GM23338 (cell line): ENCODE measurements at regions not wholly inside any gene's neighbourhood (a gene's known extent, or its start where the extent isn't known, plus 50 kb on each side); places are given as distances from the start of the nearest gene placed in this dataset.

Experiments used
- ATAC-seq: fragments of 200-7000 bp; cut with Tn5 transposase; 3 replicates; pipeline ENCODE4 v1.9.1; 2020
- DNase-seq: peaks from one replicate; pipeline ENCODE4 v3.0.0-alpha.2; 2015; ENCODE audit warnings: low spot score
- H2AFZ ChIP-seq: fragments of 200-600 bp; sonication (generic); 2 replicates; pipeline ENCODE4 v1.8.0; 2016; ENCODE audit warnings: antibody characterized with exemption, mild to moderate bottlenecking, moderate library complexity
- H3F3A ChIP-seq: fragments of 200-600 bp; sonication (generic); replicated peaks from 2 replicates; pipeline ENCODE4 v1.8.0; 2017; ENCODE audit warnings: antibody characterized with exemption, mixed run types, low read depth
- H3K27ac ChIP-seq: fragments of 200-600 bp; sonication (generic); 2 replicates; pipeline ENCODE4 v1.6.1; 2016; ENCODE audit warnings: low read depth
- H3K27me3 ChIP-seq: fragments of 200-600 bp; sonication (generic); 2 replicates; pipeline ENCODE4 v1.8.0; 2016; ENCODE audit warnings: mild to moderate bottlenecking, mixed run types, moderate library complexity; ENCODE audit not compliant: insufficient read depth
- H3K36me3 ChIP-seq: fragments of 200-600 bp; sonication (generic); 2 replicates; pipeline ENCODE4 v1.8.0; 2016; ENCODE audit warnings: mild to moderate bottlenecking; ENCODE audit not compliant: insufficient read depth
- H3K4me1 ChIP-seq: fragments of 200-600 bp; sonication (generic); 2 replicates; pipeline ENCODE4 v1.8.0; 2016; ENCODE audit warnings: mild to moderate bottlenecking, moderate library complexity; ENCODE audit not compliant: insufficient read depth
- H3K4me2 ChIP-seq: fragments of 200-600 bp; sonication (generic); 2 replicates; pipeline ENCODE4 v1.7.1; 2017; ENCODE audit warnings: mixed run types
- H3K4me3 ChIP-seq: fragments of 200-600 bp; sonication (generic); 2 replicates; pipeline ENCODE4 v1.6.1; 2016; ENCODE audit warnings: mixed run types
- H3K79me2 ChIP-seq: fragments of 200-600 bp; sonication (generic); replicated peaks from 2 replicates; pipeline ENCODE4 v1.8.0; 2017; ENCODE audit warnings: mild to moderate bottlenecking; ENCODE audit not compliant: insufficient read depth
- H3K9me2 ChIP-seq: fragments of 200-600 bp; sonication (generic); 2 replicates; pipeline ENCODE4 v1.8.0; 2017; ENCODE audit not compliant: insufficient read depth
- H4K20me1 ChIP-seq: fragments of 200-600 bp; sonication (generic); replicated peaks from 2 replicates; pipeline ENCODE4 v1.8.0; 2017; ENCODE audit warnings: mild to moderate bottlenecking; ENCODE audit not compliant: insufficient read depth
- H3K27ac Mint-ChIP-seq: 2 replicates; pipeline ENCODE4 v1.8.0; 2020; ENCODE audit warnings: inconsistent platforms, mild to moderate bottlenecking, moderate library complexity, mixed read lengths
- H3K27me3 Mint-ChIP-seq: 3 replicates; pipeline ENCODE4 v1.8.0; 2022; ENCODE audit warnings: low read depth, mild to moderate bottlenecking, moderate library complexity, mixed read lengths, inconsistent platforms; ENCODE audit not compliant: insufficient read depth, poor library complexity
- H3K36me3 Mint-ChIP-seq: 3 replicates; pipeline ENCODE4 v1.8.0; 2021; ENCODE audit warnings: low read depth, mild to moderate bottlenecking, inconsistent platforms, moderate library complexity, mixed read lengths
- H3K4me1 Mint-ChIP-seq: 3 replicates; pipeline ENCODE4 v1.8.0; 2020; ENCODE audit warnings: mild to moderate bottlenecking, inconsistent platforms, mixed read lengths
- H3K4me3 Mint-ChIP-seq: 3 replicates; pipeline ENCODE4 v1.8.0; 2021; ENCODE audit warnings: moderate library complexity, mild to moderate bottlenecking, inconsistent platforms, mixed read lengths
- H3K9me3 Mint-ChIP-seq: 3 replicates; pipeline ENCODE4 v1.8.0; 2020; ENCODE audit warnings: moderate library complexity, mild to moderate bottlenecking, inconsistent platforms, mixed read lengths
- CREB1 ChIP-seq: fragments of 250-450 bp; sonication (Bioruptor Pico); IDR thresholded peaks from 2 replicates; pipeline ENCODE4 v1.5.0; 2020; ENCODE audit warnings: low read depth, mild to moderate bottlenecking, moderate library complexity
- CTCF ChIP-seq, 2 experiments: fragments of 200-600 bp in 1 of 2; sonication (generic) in 1 of 2; conservative IDR thresholded peaks; 2 replicates each; pipeline versions ENCODE4 v1.5.1 to v1.6.1; 2016 to 2017; ENCODE audit warnings: antibody characterized with exemption in 2 of 2, low read depth in 2 of 2, mild to moderate bottlenecking in 2 of 2, moderate library complexity in 1 of 2
- EZH2 ChIP-seq: fragments of 200-600 bp; sonication (generic); IDR thresholded peaks from one replicate; pipeline ENCODE4 v1.8.0; 2017; ENCODE audit warnings: antibody characterized with exemption, mild to moderate bottlenecking, low read depth; ENCODE audit not compliant: unreplicated experiment
- EZH2phosphoT487 ChIP-seq: fragments of 200-600 bp; sonication (generic); IDR thresholded peaks from one replicate; pipeline ENCODE4 v1.8.1; 2018; ENCODE audit warnings: antibody characterized with exemption; ENCODE audit not compliant: unreplicated experiment
- JUNB ChIP-seq: IDR thresholded peaks from one replicate; pipeline ENCODE4 v1.6.1; 2016; ENCODE audit warnings: antibody characterized with exemption; ENCODE audit not compliant: unreplicated experiment
- NANOG ChIP-seq: IDR thresholded peaks from 2 replicates; pipeline ENCODE4 v1.6.1; 2016; ENCODE audit warnings: antibody characterized with exemption, borderline replicate concordance
- STAT1 ChIP-seq: IDR thresholded peaks from one replicate; pipeline ENCODE4 v1.6.1; 2016; ENCODE audit warnings: antibody characterized with exemption; ENCODE audit not compliant: unreplicated experiment
- TF ChIP-seq, protein P1 (sequence below): fragments of 250-450 bp; sonication (Bioruptor Pico); IDR thresholded peaks from 2 replicates; pipeline ENCODE4 v1.5.0; 2020; ENCODE audit warnings: mild to moderate bottlenecking, moderate library complexity

DNA sequence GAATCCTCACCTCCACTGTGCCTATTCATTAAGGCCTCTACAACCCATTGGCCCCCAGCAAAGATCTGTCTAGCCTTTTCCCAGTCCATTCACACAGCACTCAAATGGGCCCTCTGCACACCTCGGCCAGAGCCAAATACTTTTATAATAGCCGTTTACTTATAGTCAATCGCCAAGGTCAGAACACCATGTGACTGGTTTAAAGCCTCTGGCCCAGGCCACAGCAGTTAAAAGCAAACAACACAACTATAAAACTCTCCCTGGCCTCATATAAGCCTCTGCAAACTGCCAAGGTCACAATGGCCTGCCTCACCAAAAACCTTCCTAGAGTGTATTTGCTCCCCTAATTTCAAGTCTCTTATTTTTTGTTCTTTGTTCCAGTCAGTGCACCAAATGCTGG is 562.6 kb downstream of the CAAP1 start:
- Histone ChIP-seq H3K9me2 (no peaks in the 10 kb centered on the region), H3K4me3 (no peak overlapping the region), H3K4me1 (0 out of 2 replicates have a peak, but pooled peaks cover 8% of the 10 kb centered on the region), H3F3A (no peaks in the 10 kb centered on the region), H3K36me3 (no peaks in the 10 kb centered on the region), H3K4me2 (no peak overlapping the region), H3K27ac (no peak overlapping the region), H4K20me1 (no peaks in the 10 kb centered on the region), H3K27me3 (no peaks in the 10 kb centered on the region), H2AFZ (no peak overlapping the region), H3K79me2 (no peaks in the 10 kb centered on the region)
- H3K4me1 Mint-ChIP-seq = peaks cover 13% of the 10 kb centered on the region; the same call in 2 of the 3 replicates
- DNase-seq (no peak), ATAC-seq (no peak)
- H3K27ac Mint-ChIP-seq = no peak overlapping the region
- TF ChIP-seq CTCF (conservative IDR thresholded peaks at IDR 0.05; ENCODE audit: low read depth in 2 of 2) = no peak
- no peak for TF ChIP-seq EZH2phosphoT487
- no peak for TF ChIP-seq CREB1
- TF ChIP-seq EZH2 = no peak
- TF ChIP-seq JUNB = no peak
- TF ChIP-seq STAT1 = no peak
- H3K9me3 Mint-ChIP-seq = no peaks in the 10 kb centered on the region
- no peak overlapping the region for H3K4me3 Mint-ChIP-seq
- no peaks in the 10 kb centered on the region for H3K27me3 Mint-ChIP-seq
- H3K36me3 Mint-ChIP-seq = no peaks in the 10 kb centered on the region

DNA sequence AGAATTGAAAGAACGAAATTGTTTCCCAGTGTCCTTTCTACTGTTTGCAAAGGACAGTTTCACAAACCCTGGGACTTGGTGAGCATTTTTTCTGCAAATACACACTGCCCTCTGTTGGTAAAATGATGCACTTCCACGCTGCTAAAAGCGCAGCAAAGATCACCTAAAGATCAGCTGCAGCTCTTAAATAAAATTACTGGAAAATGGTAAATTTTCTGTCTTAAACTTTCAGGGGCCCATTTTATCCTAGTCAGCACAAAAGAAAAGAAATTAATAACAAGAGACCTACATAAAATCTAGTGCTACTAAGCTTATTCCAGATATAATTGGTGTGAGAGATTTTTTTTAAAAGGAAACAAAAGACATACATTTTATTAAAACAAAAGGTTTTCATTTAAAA is 566.0 kb downstream of the CAAP1 start:
- Histone ChIP-seq H3K9me2 (no peaks in the 10 kb centered on the region), H2AFZ (no peak overlapping the region), H3K4me3 (no peak overlapping the region), H4K20me1 (no peaks in the 10 kb centered on the region), H3F3A (no peaks in the 10 kb centered on the region), H3K36me3 (no peaks in the 10 kb centered on the region), H3K27ac (no peak overlapping the region), H3K27me3 (no peaks in the 10 kb centered on the region), H3K79me2 (no peaks in the 10 kb centered on the region), H3K4me1 (no peaks in the 10 kb centered on the region), H3K4me2 (no peak overlapping the region)
- no peaks in the 10 kb centered on the region for H3K27me3 Mint-ChIP-seq
- DNase-seq (peak; percentile 78), ATAC-seq (peak; percentile 74)
- H3K27ac Mint-ChIP-seq = peak overlapping the region; percentile 76; the same call in 1 of the 2 replicates
- peaks cover 3% of the 10 kb centered on the region; the same call in 1 of the 3 replicates for H3K9me3 Mint-ChIP-seq
- no peaks in the 10 kb centered on the region for H3K36me3 Mint-ChIP-seq
- no peak for TF ChIP-seq CREB1
- no peak for TF ChIP-seq STAT1
- TF ChIP-seq NANOG = no peak
- no peak for TF ChIP-seq JUNB
- peak; percentile 84 to 93 for TF ChIP-seq CTCF (conservative IDR thresholded peaks at IDR 0.05; ENCODE audit: low read depth in 2 of 2)
- TF ChIP-seq, protein P1, sequence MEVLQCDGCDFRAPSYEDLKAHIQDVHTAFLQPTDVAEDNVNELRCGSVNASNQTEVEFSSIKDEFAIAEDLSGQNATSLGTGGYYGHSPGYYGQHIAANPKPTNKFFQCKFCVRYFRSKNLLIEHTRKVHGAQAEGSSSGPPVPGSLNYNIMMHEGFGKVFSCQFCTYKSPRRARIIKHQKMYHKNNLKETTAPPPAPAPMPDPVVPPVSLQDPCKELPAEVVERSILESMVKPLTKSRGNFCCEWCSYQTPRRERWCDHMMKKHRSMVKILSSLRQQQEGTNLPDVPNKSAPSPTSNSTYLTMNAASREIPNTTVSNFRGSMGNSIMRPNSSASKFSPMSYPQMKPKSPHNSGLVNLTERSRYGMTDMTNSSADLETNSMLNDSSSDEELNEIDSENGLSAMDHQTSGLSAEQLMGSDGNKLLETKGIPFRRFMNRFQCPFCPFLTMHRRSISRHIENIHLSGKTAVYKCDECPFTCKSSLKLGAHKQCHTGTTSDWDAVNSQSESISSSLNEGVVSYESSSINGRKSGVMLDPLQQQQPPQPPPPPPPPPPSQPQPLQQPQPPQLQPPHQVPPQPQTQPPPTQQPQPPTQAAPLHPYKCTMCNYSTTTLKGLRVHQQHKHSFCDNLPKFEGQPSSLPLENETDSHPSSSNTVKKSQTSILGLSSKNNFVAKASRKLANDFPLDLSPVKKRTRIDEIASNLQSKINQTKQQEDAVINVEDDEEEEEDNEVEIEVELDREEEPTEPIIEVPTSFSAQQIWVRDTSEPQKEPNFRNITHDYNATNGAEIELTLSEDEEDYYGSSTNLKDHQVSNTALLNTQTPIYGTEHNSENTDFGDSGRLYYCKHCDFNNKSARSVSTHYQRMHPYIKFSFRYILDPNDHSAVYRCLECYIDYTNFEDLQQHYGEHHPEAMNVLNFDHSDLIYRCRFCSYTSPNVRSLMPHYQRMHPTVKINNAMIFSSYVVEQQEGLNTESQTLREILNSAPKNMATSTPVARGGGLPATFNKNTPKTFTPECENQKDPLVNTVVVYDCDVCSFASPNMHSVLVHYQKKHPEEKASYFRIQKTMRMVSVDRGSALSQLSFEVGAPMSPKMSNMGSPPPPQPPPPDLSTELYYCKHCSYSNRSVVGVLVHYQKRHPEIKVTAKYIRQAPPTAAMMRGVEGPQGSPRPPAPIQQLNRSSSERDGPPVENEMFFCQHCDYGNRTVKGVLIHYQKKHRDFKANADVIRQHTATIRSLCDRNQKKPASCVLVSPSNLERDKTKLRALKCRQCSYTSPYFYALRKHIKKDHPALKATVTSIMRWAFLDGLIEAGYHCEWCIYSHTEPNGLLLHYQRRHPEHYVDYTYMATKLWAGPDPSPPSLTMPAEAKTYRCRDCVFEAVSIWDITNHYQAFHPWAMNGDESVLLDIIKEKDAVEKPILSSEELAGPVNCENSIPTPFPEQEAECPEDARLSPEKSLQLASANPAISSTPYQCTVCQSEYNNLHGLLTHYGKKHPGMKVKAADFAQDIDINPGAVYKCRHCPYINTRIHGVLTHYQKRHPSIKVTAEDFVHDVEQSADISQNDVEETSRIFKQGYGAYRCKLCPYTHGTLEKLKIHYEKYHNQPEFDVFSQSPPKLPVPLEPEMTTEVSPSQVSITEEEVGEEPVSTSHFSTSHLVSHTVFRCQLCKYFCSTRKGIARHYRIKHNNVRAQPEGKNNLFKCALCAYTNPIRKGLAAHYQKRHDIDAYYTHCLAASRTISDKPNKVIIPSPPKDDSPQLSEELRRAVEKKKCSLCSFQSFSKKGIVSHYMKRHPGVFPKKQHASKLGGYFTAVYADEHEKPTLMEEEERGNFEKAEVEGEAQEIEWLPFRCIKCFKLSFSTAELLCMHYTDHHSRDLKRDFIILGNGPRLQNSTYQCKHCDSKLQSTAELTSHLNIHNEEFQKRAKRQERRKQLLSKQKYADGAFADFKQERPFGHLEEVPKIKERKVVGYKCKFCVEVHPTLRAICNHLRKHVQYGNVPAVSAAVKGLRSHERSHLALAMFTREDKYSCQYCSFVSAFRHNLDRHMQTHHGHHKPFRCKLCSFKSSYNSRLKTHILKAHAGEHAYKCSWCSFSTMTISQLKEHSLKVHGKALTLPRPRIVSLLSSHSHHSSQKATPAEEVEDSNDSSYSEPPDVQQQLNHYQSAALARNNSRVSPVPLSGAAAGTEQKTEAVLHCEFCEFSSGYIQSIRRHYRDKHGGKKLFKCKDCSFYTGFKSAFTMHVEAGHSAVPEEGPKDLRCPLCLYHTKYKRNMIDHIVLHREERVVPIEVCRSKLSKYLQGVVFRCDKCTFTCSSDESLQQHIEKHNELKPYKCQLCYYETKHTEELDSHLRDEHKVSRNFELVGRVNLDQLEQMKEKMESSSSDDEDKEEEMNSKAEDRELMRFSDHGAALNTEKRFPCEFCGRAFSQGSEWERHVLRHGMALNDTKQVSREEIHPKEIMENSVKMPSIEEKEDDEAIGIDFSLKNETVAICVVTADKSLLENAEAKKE (CRISPR knock-in tag) = no peak
- H3K4me1 Mint-ChIP-seq = peaks cover 3% of the 10 kb centered on the region; the same call in 2 of the 3 replicates
- no peak overlapping the region for H3K4me3 Mint-ChIP-seq
